ENCODE measurements at regions not wholly inside any gene's neighbourhood (a gene's known extent, or its start where the extent isn't known, plus 50 kb on each side); places are given as distances from the start of the nearest gene placed in this dataset.

- no peak for TF ChIP-seq POLR2A (IDR thresholded peaks at IDR 0.05)
- TF ChIP-seq CTCF (IDR thresholded peaks at IDR 0.05) = no peak
- TF ChIP-seq POLR2AphosphoS5 (IDR thresholded peaks at IDR 0.05) = no peak
Measured at GRCh38 chr17:71985111-71986039, 135.4 kb upstream of the SOX9 start.
